Gastrocnemius medialis (tissue), 4 donors: ENCODE measurements at regions not wholly inside any gene's neighbourhood (a gene's known extent, or its start where the extent isn't known, plus 50 kb on each side); places are given as distances from the start of the nearest gene placed in this dataset.

Experiments
- CTCF ChIP-seq, 5 experiments: fragments of 450-650 bp in 3 of 5; fragments of 200-600 bp in 2 of 5; sonication (generic) in 2 of 5; IDR thresholded peaks in 4 of 5; conservative IDR thresholded peaks in 1 of 5; 1 replicate in 4 of 5; 2 replicates in 1 of 5; pipeline ENCODE4 v1.5.1; 2016 to 2019; ENCODE audit warnings: antibody characterized with exemption in 5 of 5, mild to moderate bottlenecking in 3 of 5, moderate library complexity in 3 of 5
- POLR2A ChIP-seq, 2 donors: fragments of 450-650 bp; IDR thresholded peaks; one replicate each; pipeline ENCODE4 v1.6.1; 2017; ENCODE audit warnings: antibody characterized with exemption in 2 of 2, mild to moderate bottlenecking in 2 of 2, moderate library complexity in 2 of 2

GRCh38 chr6:157770946-157771345, 52.1 kb upstream of the SNX9 start:
- TF ChIP-seq POLR2A (IDR thresholded peaks at IDR 0.05) (no peak), CTCF (IDR thresholded peaks at IDR 0.05 in 4 of 5, conservative IDR thresholded peaks at IDR 0.05 in 1 of 5) (no peak)
